GM18858 (cell line): ENCODE measurements at regions not wholly inside any gene's neighbourhood (a gene's known extent, or its start where the extent isn't known, plus 50 kb on each side); places are given as distances from the start of the nearest gene placed in this dataset.
"Not testable (repeated sequence)": the region's sequence is repeated elsewhere in the genome, so short reads cannot be mapped to it uniquely, and the experiment has no call there.

Experiments
- ATAC-seq: cut with Tn5 transposase; IDR thresholded peaks from one replicate; pipeline ENCODE4 v1.9.1; 2021; ENCODE audit not compliant: unreplicated experiment

- ATAC-seq: no peak
Measured at GRCh38 chr7:112668561-112668960, 121.6 kb downstream of the TMEM168 start.

- no peak for ATAC-seq
Measured at GRCh38 chr7:112669306-112669705, 120.9 kb downstream of the TMEM168 start.

- no peak for ATAC-seq
Measured at GRCh38 chr7:112670193-112670592, 120.0 kb downstream of the TMEM168 start.

GRCh38 chr7:112678626-112679025 is 111.6 kb downstream of the TMEM168 start:
- ATAC-seq: no peak

- not testable (repeated sequence) for ATAC-seq
Measured at GRCh38 chr7:112689466-112690177, 100.6 kb downstream of the TMEM168 start.

GRCh38 chr7:112692333-112692732 is 97.9 kb downstream of the TMEM168 start:
- ATAC-seq: no peak

- not testable (repeated sequence) for ATAC-seq
Measured at GRCh38 chr7:112697211-112697610, 93.0 kb downstream of the TMEM168 start.

GRCh38 chr7:112699725-112700513 is 90.3 kb downstream of the TMEM168 start:
- ATAC-seq: no peak

- ATAC-seq: no peak
Measured at GRCh38 chr7:112701456-112701855, 88.7 kb downstream of the TMEM168 start.

- ATAC-seq: peak; percentile 72
Measured at GRCh38 chr7:112707655-112708054, 82.5 kb downstream of the TMEM168 start.

- no peak for ATAC-seq
Measured at GRCh38 chr7:112708236-112708635, 82.0 kb downstream of the TMEM168 start.
